HG03159 (cell line): ENCODE measurements at regions not wholly inside any gene's neighbourhood (a gene's known extent, or its start where the extent isn't known, plus 50 kb on each side); places are given as distances from the start of the nearest gene placed in this dataset.
A peak's percentile ranks its signal among the peaks of the same experiment; 100 is the strongest.

Experiments used
- ATAC-seq: cut with Tn5 transposase; IDR thresholded peaks from one replicate; pipeline ENCODE4 v1.9.1; 2021; ENCODE audit warnings: mild to moderate bottlenecking, moderate library complexity; ENCODE audit not compliant: unreplicated experiment

- ATAC-seq = no peak
These were observed 52.9 kb upstream of the DEFB112 start for GRCh38 chr6:50102676-50103075.

GRCh38 chr6:50110587-50110986 is 60.9 kb upstream of the DEFB112 start:
- ATAC-seq = no peak

GRCh38 chr6:50112981-50113857 is 63.5 kb upstream of the DEFB112 start:
- ATAC-seq = no peak

- no peak for ATAC-seq
These were observed 66.7 kb upstream of the DEFB112 start for GRCh38 chr6:50116390-50116789.

- ATAC-seq = no peak
These were observed 67.2 kb upstream of the DEFB112 start for GRCh38 chr6:50116797-50117542.

- no peak for ATAC-seq
These were observed 70.6 kb upstream of the DEFB112 start for GRCh38 chr6:50120300-50120699.

GRCh38 chr6:50123688-50124087 is 74.0 kb upstream of the DEFB112 start:
- no peak for ATAC-seq

- ATAC-seq = no peak
These were observed 74.8 kb upstream of the DEFB112 start for GRCh38 chr6:50124572-50124971.

GRCh38 chr6:50128420-50129005 is 78.8 kb upstream of the DEFB112 start:
- peak; percentile 66 for ATAC-seq

- ATAC-seq = no peak
These were observed 86.2 kb upstream of the DEFB112 start for GRCh38 chr6:50135968-50136367.

- ATAC-seq = no peak
These were observed 91.4 kb upstream of the DEFB112 start for GRCh38 chr6:50141100-50141499.

GRCh38 chr6:50143011-50143719 is 93.4 kb upstream of the DEFB112 start:
- no peak for ATAC-seq

- ATAC-seq = peak; percentile 54
These were observed 95.4 kb upstream of the DEFB112 start for GRCh38 chr6:50145125-50145524.

GRCh38 chr6:50147371-50147770 is 97.6 kb upstream of the DEFB112 start:
- ATAC-seq = no peak

- ATAC-seq = no peak
These were observed 130.9 kb upstream of the DEFB112 start for GRCh38 chr6:50180646-50181045.

- no peak for ATAC-seq
These were observed 135.3 kb upstream of the DEFB112 start for GRCh38 chr6:50185006-50185405.

GRCh38 chr6:50187351-50187921 is 137.7 kb upstream of the DEFB112 start:
- ATAC-seq = no peak

GRCh38 chr6:50198245-50198644 is 148.5 kb upstream of the DEFB112 start:
- ATAC-seq = no peak

- ATAC-seq = no peak
These were observed 153.0 kb upstream of the DEFB112 start for GRCh38 chr6:50202766-50203165.

- no peak for ATAC-seq
These were observed 161.9 kb upstream of the DEFB112 start for GRCh38 chr6:50211582-50211981.

- no peak for ATAC-seq
These were observed 163.4 kb upstream of the DEFB112 start for GRCh38 chr6:50213146-50213545.
